ENCODE measurements at regions not wholly inside any gene's neighbourhood (a gene's known extent, or its start where the extent isn't known, plus 50 kb on each side); places are given as distances from the start of the nearest gene placed in this dataset.

GRCh38 chr21:25326181-25326580 lies 281.1 kb downstream of the MRPL39 start (continued):
- TF ChIP-seq USF2 (IDR thresholded peaks at IDR 0.05; ENCODE audit: low read length), result no peak
- TF ChIP-seq FOSL1 (IDR thresholded peaks at IDR 0.05; ENCODE audit: insufficient read depth, low read depth, low read length), result no peak
- TF ChIP-seq, protein P1, sequence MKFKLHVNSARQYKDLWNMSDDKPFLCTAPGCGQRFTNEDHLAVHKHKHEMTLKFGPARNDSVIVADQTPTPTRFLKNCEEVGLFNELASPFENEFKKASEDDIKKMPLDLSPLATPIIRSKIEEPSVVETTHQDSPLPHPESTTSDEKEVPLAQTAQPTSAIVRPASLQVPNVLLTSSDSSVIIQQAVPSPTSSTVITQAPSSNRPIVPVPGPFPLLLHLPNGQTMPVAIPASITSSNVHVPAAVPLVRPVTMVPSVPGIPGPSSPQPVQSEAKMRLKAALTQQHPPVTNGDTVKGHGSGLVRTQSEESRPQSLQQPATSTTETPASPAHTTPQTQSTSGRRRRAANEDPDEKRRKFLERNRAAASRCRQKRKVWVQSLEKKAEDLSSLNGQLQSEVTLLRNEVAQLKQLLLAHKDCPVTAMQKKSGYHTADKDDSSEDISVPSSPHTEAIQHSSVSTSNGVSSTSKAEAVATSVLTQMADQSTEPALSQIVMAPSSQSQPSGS (IDR thresholded peaks at IDR 0.05; ENCODE audit: low read length), result no peak
- TF ChIP-seq, protein P2, sequence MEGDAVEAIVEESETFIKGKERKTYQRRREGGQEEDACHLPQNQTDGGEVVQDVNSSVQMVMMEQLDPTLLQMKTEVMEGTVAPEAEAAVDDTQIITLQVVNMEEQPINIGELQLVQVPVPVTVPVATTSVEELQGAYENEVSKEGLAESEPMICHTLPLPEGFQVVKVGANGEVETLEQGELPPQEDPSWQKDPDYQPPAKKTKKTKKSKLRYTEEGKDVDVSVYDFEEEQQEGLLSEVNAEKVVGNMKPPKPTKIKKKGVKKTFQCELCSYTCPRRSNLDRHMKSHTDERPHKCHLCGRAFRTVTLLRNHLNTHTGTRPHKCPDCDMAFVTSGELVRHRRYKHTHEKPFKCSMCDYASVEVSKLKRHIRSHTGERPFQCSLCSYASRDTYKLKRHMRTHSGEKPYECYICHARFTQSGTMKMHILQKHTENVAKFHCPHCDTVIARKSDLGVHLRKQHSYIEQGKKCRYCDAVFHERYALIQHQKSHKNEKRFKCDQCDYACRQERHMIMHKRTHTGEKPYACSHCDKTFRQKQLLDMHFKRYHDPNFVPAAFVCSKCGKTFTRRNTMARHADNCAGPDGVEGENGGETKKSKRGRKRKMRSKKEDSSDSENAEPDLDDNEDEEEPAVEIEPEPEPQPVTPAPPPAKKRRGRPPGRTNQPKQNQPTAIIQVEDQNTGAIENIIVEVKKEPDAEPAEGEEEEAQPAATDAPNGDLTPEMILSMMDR (IDR thresholded peaks at IDR 0.05; ENCODE audit: control extremely low read depth in 1 of 3, insufficient read depth in 1 of 3, low read depth in 1 of 3, low read length in 3 of 3), result no peak
